OCI-LY1 (cell line): ENCODE measurements at regions not wholly inside any gene's neighbourhood (a gene's known extent, or its start where the extent isn't known, plus 50 kb on each side); places are given as distances from the start of the nearest gene placed in this dataset.

Experiments
- EZH2 ChIP-seq: fragments of 200-600 bp; sonication (generic), shearing (Covaris generic); IDR thresholded peaks from 2 replicates; pipeline ENCODE4 v1.8.0; 2017; ENCODE audit warnings: borderline replicate concordance, mixed run types, mild to moderate bottlenecking, antibody characterized with exemption, low read length, moderate library complexity, mixed read lengths
- TF ChIP-seq, protein P1 (sequence below): fragments of 200-600 bp; sonication (generic), shearing (Covaris generic); IDR thresholded peaks from 2 replicates; pipeline ENCODE4 v1.5.1; 2017; ENCODE audit warnings: mild to moderate bottlenecking, antibody characterized with exemption, low read length, moderate library complexity, mixed read lengths

DNA sequence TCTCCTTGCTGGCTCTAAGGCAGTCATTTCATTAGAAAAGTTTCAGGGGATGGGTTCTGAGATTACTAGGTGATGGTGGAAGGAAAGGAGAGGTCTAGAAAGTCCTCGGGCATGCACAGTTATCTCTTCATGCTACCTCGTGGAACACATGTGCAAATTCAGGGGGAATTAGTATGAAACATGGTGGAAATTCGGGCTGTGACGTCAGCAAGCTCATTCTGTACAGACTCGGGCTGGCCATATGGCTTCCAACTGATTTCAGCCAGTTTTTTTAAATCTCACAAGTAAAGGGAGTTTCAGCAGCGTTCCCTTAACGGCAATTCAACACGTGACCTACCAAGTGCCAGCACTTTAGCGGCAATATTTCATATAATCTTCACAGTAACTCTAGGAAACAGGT lies 251.1 kb downstream of the TBL1XR1 start:
- TF ChIP-seq, protein P1, sequence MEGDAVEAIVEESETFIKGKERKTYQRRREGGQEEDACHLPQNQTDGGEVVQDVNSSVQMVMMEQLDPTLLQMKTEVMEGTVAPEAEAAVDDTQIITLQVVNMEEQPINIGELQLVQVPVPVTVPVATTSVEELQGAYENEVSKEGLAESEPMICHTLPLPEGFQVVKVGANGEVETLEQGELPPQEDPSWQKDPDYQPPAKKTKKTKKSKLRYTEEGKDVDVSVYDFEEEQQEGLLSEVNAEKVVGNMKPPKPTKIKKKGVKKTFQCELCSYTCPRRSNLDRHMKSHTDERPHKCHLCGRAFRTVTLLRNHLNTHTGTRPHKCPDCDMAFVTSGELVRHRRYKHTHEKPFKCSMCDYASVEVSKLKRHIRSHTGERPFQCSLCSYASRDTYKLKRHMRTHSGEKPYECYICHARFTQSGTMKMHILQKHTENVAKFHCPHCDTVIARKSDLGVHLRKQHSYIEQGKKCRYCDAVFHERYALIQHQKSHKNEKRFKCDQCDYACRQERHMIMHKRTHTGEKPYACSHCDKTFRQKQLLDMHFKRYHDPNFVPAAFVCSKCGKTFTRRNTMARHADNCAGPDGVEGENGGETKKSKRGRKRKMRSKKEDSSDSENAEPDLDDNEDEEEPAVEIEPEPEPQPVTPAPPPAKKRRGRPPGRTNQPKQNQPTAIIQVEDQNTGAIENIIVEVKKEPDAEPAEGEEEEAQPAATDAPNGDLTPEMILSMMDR, result no peak
- no peak for TF ChIP-seq EZH2
